ENCODE measurements at regions not wholly inside any gene's neighbourhood (a gene's known extent, or its start where the extent isn't known, plus 50 kb on each side); places are given as distances from the start of the nearest gene placed in this dataset.
A peak's percentile ranks its signal among the peaks of the same experiment; 100 is the strongest.

- DNase-seq (ENCODE audit: low spot score): no peak
- no peak overlapping the region for H3K27ac ChIP-seq
- no peak overlapping the region for H3K4me3 ChIP-seq
- H3K27me3 ChIP-seq (replicated peaks; ENCODE audit: insufficient read depth): no peaks in the 10 kb centered on the region
- no peak for TF ChIP-seq CTCF (IDR thresholded peaks at IDR 0.05)
- no peak for ATAC-seq (ENCODE audit: insufficient number of reproducible peaks, low FRiP score, low read depth)
- H3K4me1 ChIP-seq (ENCODE audit: control insufficient read depth in 1 of 2, low read depth in 2 of 2): peaks cover 6 to 12% of the 10 kb centered on the region in 2 donors
- no peaks in the 10 kb centered on the region for H3K36me3 ChIP-seq
- H3K9me3 ChIP-seq: no peaks in the 10 kb centered on the region
Observed at GRCh38 chr11:15704064-15704463, 589.3 kb downstream of the INSC start.

- DNase-seq (ENCODE audit: low spot score): no peak
- Histone ChIP-seq H3K4me3 (no peak overlapping the region), H3K36me3 (no peaks in the 10 kb centered on the region), H3K27ac (no peak overlapping the region), H3K9me3 (no peaks in the 10 kb centered on the region), H3K27me3 (replicated peaks; ENCODE audit: insufficient read depth) (no peaks in the 10 kb centered on the region), H3K4me1 (ENCODE audit: control insufficient read depth in 1 of 2, low read depth in 2 of 2) (peaks cover 6 to 12% of the 10 kb centered on the region in 2 donors)
- ATAC-seq (ENCODE audit: insufficient number of reproducible peaks, low FRiP score, low read depth): no peak
- TF ChIP-seq CTCF (IDR thresholded peaks at IDR 0.05): no peak
Observed at GRCh38 chr11:15704556-15704955, 589.8 kb downstream of the INSC start.

GRCh38 chr11:15705891-15706290 is 591.2 kb downstream of the INSC start:
- no peak overlapping the region for H3K4me3 ChIP-seq
- ATAC-seq (ENCODE audit: insufficient number of reproducible peaks, low FRiP score, low read depth) (no peak), DNase-seq (ENCODE audit: low spot score) (no peak)
- no peaks in the 10 kb centered on the region for H3K36me3 ChIP-seq
- no peak for TF ChIP-seq CTCF (IDR thresholded peaks at IDR 0.05)
- no peak overlapping the region for H3K27ac ChIP-seq
- no peaks in the 10 kb centered on the region for H3K27me3 ChIP-seq (replicated peaks; ENCODE audit: insufficient read depth)
- peaks cover 9 to 19% of the 10 kb centered on the region in 2 donors for H3K4me1 ChIP-seq (ENCODE audit: control insufficient read depth in 1 of 2, low read depth in 2 of 2)
- H3K9me3 ChIP-seq: no peaks in the 10 kb centered on the region

GRCh38 chr11:15707194-15707593 is 592.5 kb downstream of the INSC start:
- Histone ChIP-seq H3K36me3 (no peaks in the 10 kb centered on the region), H3K9me3 (no peaks in the 10 kb centered on the region), H3K27ac (no peak overlapping the region), H3K4me3 (no peak overlapping the region), H3K27me3 (replicated peaks; ENCODE audit: insufficient read depth) (no peaks in the 10 kb centered on the region), H3K4me1 (ENCODE audit: control insufficient read depth in 1 of 2, low read depth in 2 of 2) (peaks cover 12 to 27% of the 10 kb centered on the region in 2 donors)
- DNase-seq (ENCODE audit: low spot score) (no peak), ATAC-seq (ENCODE audit: insufficient number of reproducible peaks, low FRiP score, low read depth) (no peak)
- TF ChIP-seq CTCF (IDR thresholded peaks at IDR 0.05): no peak

GRCh38 chr11:15707971-15708370 is 593.2 kb downstream of the INSC start:
- Histone ChIP-seq H3K4me3 (no peak overlapping the region), H3K27ac (no peak overlapping the region), H3K9me3 (no peaks in the 10 kb centered on the region), H3K4me1 (ENCODE audit: control insufficient read depth in 1 of 2, low read depth in 2 of 2) (peaks cover 12 to 27% of the 10 kb centered on the region in 2 donors), H3K27me3 (replicated peaks; ENCODE audit: insufficient read depth) (no peaks in the 10 kb centered on the region), H3K36me3 (no peaks in the 10 kb centered on the region)
- ATAC-seq (ENCODE audit: insufficient number of reproducible peaks, low FRiP score, low read depth): peak; percentile 53
- DNase-seq (ENCODE audit: low spot score): no peak
- no peak for TF ChIP-seq CTCF (IDR thresholded peaks at IDR 0.05)

Measured in thoracic aorta (tissue), 2 donors.